Liver (tissue), 2 donors: ENCODE measurements at regions not wholly inside any gene's neighbourhood (a gene's known extent, or its start where the extent isn't known, plus 50 kb on each side); places are given as distances from the start of the nearest gene placed in this dataset.

Source experiments
- TF ChIP-seq, protein P1 (sequence below): fragments of 150-350 bp; IDR thresholded peaks from 2 replicates; pipeline ENCODE4 v1.5.1; 2017; ENCODE audit warnings: improper control_type of control experiment, low read depth, low read length; ENCODE audit not compliant: missing input control
- TF ChIP-seq, protein P2 (sequence below): IDR thresholded peaks from 2 replicates; pipeline ENCODE4 v1.6.1; 2016; ENCODE audit warnings: antibody characterized with exemption, mild to moderate bottlenecking
- donor health status: healthy.

DNA sequence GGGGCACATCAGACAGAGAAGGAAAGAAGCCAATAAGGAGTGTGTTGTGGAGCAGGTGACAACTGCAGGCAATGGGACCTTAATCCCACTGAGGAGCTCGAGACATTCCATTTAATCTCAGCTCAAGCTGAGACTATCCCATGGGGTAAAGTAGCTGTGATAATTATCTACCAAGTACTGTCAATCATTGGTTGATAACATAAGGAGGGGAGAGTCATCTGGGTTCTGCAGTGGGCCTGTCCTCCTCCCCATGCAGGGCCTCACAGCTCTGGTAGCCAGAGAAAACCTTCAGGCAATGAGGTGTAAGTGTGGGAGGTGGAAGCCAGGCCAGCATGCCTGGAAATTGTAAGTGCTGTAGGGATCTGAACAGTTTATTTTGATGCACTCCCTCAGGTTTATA is 375.0 kb upstream of the ARID1B start:
- TF ChIP-seq, protein P1, sequence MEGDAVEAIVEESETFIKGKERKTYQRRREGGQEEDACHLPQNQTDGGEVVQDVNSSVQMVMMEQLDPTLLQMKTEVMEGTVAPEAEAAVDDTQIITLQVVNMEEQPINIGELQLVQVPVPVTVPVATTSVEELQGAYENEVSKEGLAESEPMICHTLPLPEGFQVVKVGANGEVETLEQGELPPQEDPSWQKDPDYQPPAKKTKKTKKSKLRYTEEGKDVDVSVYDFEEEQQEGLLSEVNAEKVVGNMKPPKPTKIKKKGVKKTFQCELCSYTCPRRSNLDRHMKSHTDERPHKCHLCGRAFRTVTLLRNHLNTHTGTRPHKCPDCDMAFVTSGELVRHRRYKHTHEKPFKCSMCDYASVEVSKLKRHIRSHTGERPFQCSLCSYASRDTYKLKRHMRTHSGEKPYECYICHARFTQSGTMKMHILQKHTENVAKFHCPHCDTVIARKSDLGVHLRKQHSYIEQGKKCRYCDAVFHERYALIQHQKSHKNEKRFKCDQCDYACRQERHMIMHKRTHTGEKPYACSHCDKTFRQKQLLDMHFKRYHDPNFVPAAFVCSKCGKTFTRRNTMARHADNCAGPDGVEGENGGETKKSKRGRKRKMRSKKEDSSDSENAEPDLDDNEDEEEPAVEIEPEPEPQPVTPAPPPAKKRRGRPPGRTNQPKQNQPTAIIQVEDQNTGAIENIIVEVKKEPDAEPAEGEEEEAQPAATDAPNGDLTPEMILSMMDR = no peak
- TF ChIP-seq, protein P2, sequence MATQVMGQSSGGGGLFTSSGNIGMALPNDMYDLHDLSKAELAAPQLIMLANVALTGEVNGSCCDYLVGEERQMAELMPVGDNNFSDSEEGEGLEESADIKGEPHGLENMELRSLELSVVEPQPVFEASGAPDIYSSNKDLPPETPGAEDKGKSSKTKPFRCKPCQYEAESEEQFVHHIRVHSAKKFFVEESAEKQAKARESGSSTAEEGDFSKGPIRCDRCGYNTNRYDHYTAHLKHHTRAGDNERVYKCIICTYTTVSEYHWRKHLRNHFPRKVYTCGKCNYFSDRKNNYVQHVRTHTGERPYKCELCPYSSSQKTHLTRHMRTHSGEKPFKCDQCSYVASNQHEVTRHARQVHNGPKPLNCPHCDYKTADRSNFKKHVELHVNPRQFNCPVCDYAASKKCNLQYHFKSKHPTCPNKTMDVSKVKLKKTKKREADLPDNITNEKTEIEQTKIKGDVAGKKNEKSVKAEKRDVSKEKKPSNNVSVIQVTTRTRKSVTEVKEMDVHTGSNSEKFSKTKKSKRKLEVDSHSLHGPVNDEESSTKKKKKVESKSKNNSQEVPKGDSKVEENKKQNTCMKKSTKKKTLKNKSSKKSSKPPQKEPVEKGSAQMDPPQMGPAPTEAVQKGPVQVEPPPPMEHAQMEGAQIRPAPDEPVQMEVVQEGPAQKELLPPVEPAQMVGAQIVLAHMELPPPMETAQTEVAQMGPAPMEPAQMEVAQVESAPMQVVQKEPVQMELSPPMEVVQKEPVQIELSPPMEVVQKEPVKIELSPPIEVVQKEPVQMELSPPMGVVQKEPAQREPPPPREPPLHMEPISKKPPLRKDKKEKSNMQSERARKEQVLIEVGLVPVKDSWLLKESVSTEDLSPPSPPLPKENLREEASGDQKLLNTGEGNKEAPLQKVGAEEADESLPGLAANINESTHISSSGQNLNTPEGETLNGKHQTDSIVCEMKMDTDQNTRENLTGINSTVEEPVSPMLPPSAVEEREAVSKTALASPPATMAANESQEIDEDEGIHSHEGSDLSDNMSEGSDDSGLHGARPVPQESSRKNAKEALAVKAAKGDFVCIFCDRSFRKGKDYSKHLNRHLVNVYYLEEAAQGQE = no peak
